CD4-positive, CD25-positive, alpha-beta regulatory T cell (primary cell): ENCODE measurements at regions not wholly inside any gene's neighbourhood (a gene's known extent, or its start where the extent isn't known, plus 50 kb on each side); places are given as distances from the start of the nearest gene placed in this dataset.
A peak's percentile ranks its signal among the peaks of the same experiment; 100 is the strongest.

Experiments used
- ATAC-seq, 2 donors: fragments of 150-1000 bp; cut with Tn5 transposase; one replicate each; pipeline ENCODE4 v1.10.0; 2021; ENCODE audit warnings: low read depth in 2 of 2, moderate number of reproducible peaks in 2 of 2, moderate library complexity in 1 of 2
- DNase-seq, 3 donors: peaks; one replicate each; pipeline versions ENCODE4 v3.0.0 to v3.0.0-alpha.2; 2012 to 2022; ENCODE audit warnings: mixed read lengths in 1 of 3
- H3K27ac ChIP-seq: one replicate; pipeline ENCODE4 v1.7.0; 2013; ENCODE audit warnings: mild to moderate bottlenecking, low read length; ENCODE audit not compliant: insufficient read depth, poor library complexity, severe bottlenecking
- H3K27me3 ChIP-seq: one replicate; pipeline ENCODE4 v1.7.0; 2013; ENCODE audit warnings: low read length; ENCODE audit not compliant: control insufficient read depth, insufficient read depth
- H3K36me3 ChIP-seq: one replicate; pipeline ENCODE4 v1.7.0; 2013; ENCODE audit warnings: mild to moderate bottlenecking, low read length, moderate library complexity; ENCODE audit not compliant: control insufficient read depth, insufficient read depth
- H3K4me1 ChIP-seq: 2 replicates; pipeline ENCODE4 v1.7.0; 2013; ENCODE audit warnings: mild to moderate bottlenecking, low read length; ENCODE audit not compliant: insufficient read depth, control insufficient read depth, poor library complexity, severe bottlenecking
- H3K4me3 ChIP-seq: one replicate; pipeline ENCODE4 v1.7.0; 2013; ENCODE audit warnings: low read depth, mild to moderate bottlenecking, low read length, moderate library complexity
- H3K9me3 ChIP-seq, 2 experiments: 1 replicate in 1 of 2; 2 replicates in 1 of 2; pipeline ENCODE4 v1.7.0; 2013; ENCODE audit warnings: low read length in 2 of 2, mild to moderate bottlenecking in 1 of 2, moderate library complexity in 1 of 2; ENCODE audit not compliant: control insufficient read depth in 2 of 2
- H3K27ac Mint-ChIP-seq, 3 donors: one replicate each; pipeline ENCODE4 v1.8.0; 2020 to 2022; ENCODE audit warnings: mild to moderate bottlenecking in 3 of 3, mixed read lengths in 3 of 3, moderate library complexity in 2 of 3
- H3K27me3 Mint-ChIP-seq: one replicate; pipeline ENCODE4 v1.8.0; 2022; ENCODE audit warnings: mild to moderate bottlenecking, mixed read lengths
- H3K36me3 Mint-ChIP-seq: one replicate; pipeline ENCODE4 v1.8.0; 2020; ENCODE audit warnings: mixed read lengths
- H3K4me1 Mint-ChIP-seq, 4 donors: one replicate each; pipeline ENCODE4 v1.8.0; 2020 to 2022; ENCODE audit warnings: mixed read lengths in 4 of 4, mild to moderate bottlenecking in 1 of 4
- H3K4me3 Mint-ChIP-seq, 4 donors: one replicate each; pipeline ENCODE4 v1.8.0; 2020 to 2022; ENCODE audit warnings: mild to moderate bottlenecking in 4 of 4, mixed read lengths in 4 of 4, moderate library complexity in 3 of 4
- H3K9me3 Mint-ChIP-seq, 7 donors: one replicate each; pipeline ENCODE4 v1.8.0; 2020 to 2022; ENCODE audit warnings: mixed read lengths in 7 of 7, mild to moderate bottlenecking in 3 of 7, moderate library complexity in 2 of 7

GRCh38 chr6:33935439-33936080 is 131.8 kb upstream of the MLN start:
- no peaks in the 10 kb centered on the region for H3K36me3 Mint-ChIP-seq
- Histone ChIP-seq H3K4me1 (no peaks in the 10 kb centered on the region), H3K9me3 (no peaks in the 10 kb centered on the region), H3K4me3 (no peak overlapping the region), H3K27me3 (peaks cover 2% of the 10 kb centered on the region), H3K27ac (no peak overlapping the region), H3K36me3 (no peaks in the 10 kb centered on the region)
- H3K27ac Mint-ChIP-seq: peak overlapping the region in 1 of 3 donors; percentile 57
- H3K4me3 Mint-ChIP-seq: no peak overlapping the region
- DNase-seq (no peak), ATAC-seq (no peak)
- H3K9me3 Mint-ChIP-seq: no peaks in the 10 kb centered on the region
- no peaks in the 10 kb centered on the region for H3K27me3 Mint-ChIP-seq
- H3K4me1 Mint-ChIP-seq: peaks cover 0 to 4% (median 1%) of the 10 kb centered on the region in 4 donors

- H3K27me3 Mint-ChIP-seq: no peaks in the 10 kb centered on the region
- no peak overlapping the region for H3K27ac ChIP-seq
- ATAC-seq: no peak
- peak overlapping the region in 1 of 3 donors; percentile 84 for H3K27ac Mint-ChIP-seq
- no peaks in the 10 kb centered on the region for H3K9me3 Mint-ChIP-seq
- no peaks in the 10 kb centered on the region for H3K36me3 Mint-ChIP-seq
- no peak for DNase-seq
- H3K27me3 ChIP-seq: peaks cover 2% of the 10 kb centered on the region
- H3K4me1 Mint-ChIP-seq: peaks cover 0 to 4% (median 1%) of the 10 kb centered on the region in 4 donors
- no peaks in the 10 kb centered on the region for H3K4me1 ChIP-seq
- H3K36me3 ChIP-seq: no peaks in the 10 kb centered on the region
- H3K4me3 ChIP-seq: no peak overlapping the region
- H3K4me3 Mint-ChIP-seq: no peak overlapping the region
- no peaks in the 10 kb centered on the region for H3K9me3 ChIP-seq
These were observed 131.0 kb upstream of the MLN start for GRCh38 chr6:33934731-33935270.

GRCh38 chr6:33933101-33933500 is 129.3 kb upstream of the MLN start:
- Histone ChIP-seq H3K36me3 (no peaks in the 10 kb centered on the region), H3K4me3 (no peak overlapping the region), H3K4me1 (no peaks in the 10 kb centered on the region), H3K27ac (no peak overlapping the region), H3K9me3 (no peaks in the 10 kb centered on the region), H3K27me3 (no peaks in the 10 kb centered on the region)
- Mint-ChIP-seq H3K36me3 (peaks cover 4% of the 10 kb centered on the region), H3K9me3 (peaks cover 0 to 2% (median 0%) of the 10 kb centered on the region in 7 donors), H3K4me3 (no peak overlapping the region), H3K27ac (no peak overlapping the region), H3K27me3 (peaks cover under 1% of the 10 kb centered on the region), H3K4me1 (peaks cover 0 to 4% (median 1%) of the 10 kb centered on the region in 4 donors)
- no peak for ATAC-seq
- no peak for DNase-seq

- H3K27me3 Mint-ChIP-seq: peaks cover 5% of the 10 kb centered on the region
- Histone ChIP-seq H3K4me1 (no peaks in the 10 kb centered on the region), H3K4me3 (no peak overlapping the region), H3K27me3 (no peaks in the 10 kb centered on the region), H3K27ac (no peak overlapping the region), H3K9me3 (no peaks in the 10 kb centered on the region), H3K36me3 (no peaks in the 10 kb centered on the region)
- ATAC-seq (no peak), DNase-seq (no peak)
- H3K9me3 Mint-ChIP-seq: peaks cover 0 to 2% (median 0%) of the 10 kb centered on the region in 7 donors
- no peak overlapping the region for H3K4me3 Mint-ChIP-seq
- H3K4me1 Mint-ChIP-seq: peaks cover 0 to 4% (median 1%) of the 10 kb centered on the region in 4 donors
- no peak overlapping the region for H3K27ac Mint-ChIP-seq
- H3K36me3 Mint-ChIP-seq: peaks cover 4% of the 10 kb centered on the region
These were observed 128.0 kb upstream of the MLN start for GRCh38 chr6:33931799-33932198.

- no peaks in the 10 kb centered on the region for H3K27me3 ChIP-seq
- no peaks in the 10 kb centered on the region for H3K9me3 ChIP-seq
- H3K4me1 ChIP-seq: no peaks in the 10 kb centered on the region
- Mint-ChIP-seq H3K4me3 (no peak overlapping the region), H3K27me3 (peaks cover 5% of the 10 kb centered on the region), H3K9me3 (peaks cover 0 to 2% (median 0%) of the 10 kb centered on the region in 7 donors), H3K4me1 (peaks cover 0 to 6% (median 1%) of the 10 kb centered on the region in 4 donors), H3K27ac (peak overlapping the region in 1 of 3 donors; percentile 6), H3K36me3 (peaks cover 4% of the 10 kb centered on the region)
- H3K36me3 ChIP-seq: no peaks in the 10 kb centered on the region
- H3K4me3 ChIP-seq: no peak overlapping the region
- DNase-seq (no peak), ATAC-seq (no peak)
- H3K27ac ChIP-seq: no peak overlapping the region
These were observed 125.9 kb upstream of the MLN start for GRCh38 chr6:33929575-33930288.

- Histone ChIP-seq H3K27me3 (no peaks in the 10 kb centered on the region), H3K9me3 (no peaks in the 10 kb centered on the region), H3K4me3 (no peak overlapping the region), H3K36me3 (no peaks in the 10 kb centered on the region), H3K27ac (no peak overlapping the region), H3K4me1 (peaks cover 7% of the 10 kb centered on the region)
- H3K27ac Mint-ChIP-seq: peak overlapping the region in 1 of 3 donors; percentile 45
- no peak overlapping the region for H3K4me3 Mint-ChIP-seq
- ATAC-seq: no peak
- no peak for DNase-seq
- H3K36me3 Mint-ChIP-seq: peaks cover 4% of the 10 kb centered on the region
- H3K9me3 Mint-ChIP-seq: peaks cover 0 to 2% (median 0%) of the 10 kb centered on the region in 7 donors
- peaks cover 5% of the 10 kb centered on the region for H3K27me3 Mint-ChIP-seq
- H3K4me1 Mint-ChIP-seq: peaks cover 1 to 10% (median 4%) of the 10 kb centered on the region in 4 donors
These were observed 123.8 kb upstream of the MLN start for GRCh38 chr6:33927616-33928015.

GRCh38 chr6:33927112-33927511 is 123.3 kb upstream of the MLN start:
- H3K27ac ChIP-seq: no peak overlapping the region
- H3K9me3 Mint-ChIP-seq: peaks cover 0 to 2% (median 0%) of the 10 kb centered on the region in 7 donors
- ATAC-seq (no peak), DNase-seq (no peak)
- peaks cover 4% of the 10 kb centered on the region for H3K36me3 Mint-ChIP-seq
- peaks cover 5% of the 10 kb centered on the region for H3K27me3 Mint-ChIP-seq
- H3K36me3 ChIP-seq: no peaks in the 10 kb centered on the region
- peaks cover 2 to 10% (median 5%) of the 10 kb centered on the region in 4 donors for H3K4me1 Mint-ChIP-seq
- no peaks in the 10 kb centered on the region for H3K9me3 ChIP-seq
- H3K4me1 ChIP-seq: peaks cover 7% of the 10 kb centered on the region
- no peak overlapping the region for H3K4me3 ChIP-seq
- H3K27me3 ChIP-seq: no peaks in the 10 kb centered on the region
- peak overlapping the region in 1 of 3 donors; percentile 45 for H3K27ac Mint-ChIP-seq
- H3K4me3 Mint-ChIP-seq: no peak overlapping the region
